HS-5 (cell line): ENCODE measurements at regions not wholly inside any gene's neighbourhood (a gene's known extent, or its start where the extent isn't known, plus 50 kb on each side); places are given as distances from the start of the nearest gene placed in this dataset.
"Not testable (repeated sequence)": the region's sequence is repeated elsewhere in the genome, so short reads cannot be mapped to it uniquely, and the experiment has no call there.

Experiments used
- DNase-seq: peaks from one replicate; pipeline ENCODE4 v3.0.0-alpha.2; 2012; ENCODE audit warnings: low read depth

GRCh38 chr9:106233116-106233515, 538.8 kb downstream of the TMEM38B start:
- DNase-seq: no peak

GRCh38 chr9:106260908-106261307, 566.6 kb downstream of the TMEM38B start:
- not testable (repeated sequence) for DNase-seq

- peak; percentile 10 for DNase-seq
These were observed 583.6 kb downstream of the TMEM38B start for GRCh38 chr9:106277966-106278365.

- no peak for DNase-seq
These were observed 579.2 kb upstream of the ZNF462 start for GRCh38 chr9:106283769-106284168.

- DNase-seq: no peak
These were observed 578.7 kb upstream of the ZNF462 start for GRCh38 chr9:106284296-106284695.

GRCh38 chr9:106286249-106286648, 576.7 kb upstream of the ZNF462 start:
- DNase-seq: no peak

- no peak for DNase-seq
These were observed 575.8 kb upstream of the ZNF462 start for GRCh38 chr9:106287091-106287631.

GRCh38 chr9:106287731-106288130, 575.2 kb upstream of the ZNF462 start:
- no peak for DNase-seq

- no peak for DNase-seq
These were observed 574.3 kb upstream of the ZNF462 start for GRCh38 chr9:106288689-106289088.

GRCh38 chr9:106291786-106292185, 571.2 kb upstream of the ZNF462 start:
- DNase-seq: no peak

GRCh38 chr9:106296426-106296825, 566.5 kb upstream of the ZNF462 start:
- DNase-seq: no peak

GRCh38 chr9:106298997-106299396, 564.0 kb upstream of the ZNF462 start:
- DNase-seq: no peak

- DNase-seq: no peak
These were observed 558.5 kb upstream of the ZNF462 start for GRCh38 chr9:106304401-106304920.

- DNase-seq: no peak
These were observed 557.4 kb upstream of the ZNF462 start for GRCh38 chr9:106305428-106306133.

GRCh38 chr9:106307670-106308069, 555.3 kb upstream of the ZNF462 start:
- DNase-seq: peak; percentile 36

GRCh38 chr9:106309925-106310324, 553.0 kb upstream of the ZNF462 start:
- no peak for DNase-seq

GRCh38 chr9:106310782-106311181, 552.2 kb upstream of the ZNF462 start:
- no peak for DNase-seq

GRCh38 chr9:106312906-106313305, 550.1 kb upstream of the ZNF462 start:
- peak; percentile 13 for DNase-seq

- peak; percentile 11 for DNase-seq
These were observed 548.5 kb upstream of the ZNF462 start for GRCh38 chr9:106314476-106314875.

GRCh38 chr9:106321394-106322180, 541.4 kb upstream of the ZNF462 start:
- no peak for DNase-seq

GRCh38 chr9:106322706-106323245, 540.2 kb upstream of the ZNF462 start:
- DNase-seq: no peak

- DNase-seq: no peak
These were observed 538.8 kb upstream of the ZNF462 start for GRCh38 chr9:106324053-106324585.
